AG09309 (cell line): ENCODE measurements at regions not wholly inside any gene's neighbourhood (a gene's known extent, or its start where the extent isn't known, plus 50 kb on each side); places are given as distances from the start of the nearest gene placed in this dataset.

Experiments
- DNase-seq: peaks from one replicate; pipeline ENCODE4 v3.0.0-alpha.2; 2010; ENCODE audit warnings: low read depth
- H3K4me3 ChIP-seq: 2 replicates; pipeline ENCODE4 v1.5.1; 2011; ENCODE audit warnings: mild to moderate bottlenecking, low read depth, low read length, moderate library complexity; ENCODE audit not compliant: control insufficient read depth
- CTCF ChIP-seq: IDR thresholded peaks from 2 replicates; pipeline ENCODE4 v1.5.1; 2011; ENCODE audit warnings: mild to moderate bottlenecking, low read depth, low read length, inconsistent platforms; ENCODE audit not compliant: insufficient read depth, control insufficient read depth; ENCODE audit errors: missing control alignments

- no peak for DNase-seq
- no peak for TF ChIP-seq CTCF
- no peak overlapping the region for H3K4me3 ChIP-seq
These were observed 240.1 kb downstream of the ACKR3 start for GRCh38 chr2:236809716-236810115.

GRCh38 chr2:236811062-236811656, 241.5 kb downstream of the ACKR3 start:
- H3K4me3 ChIP-seq, result no peak overlapping the region
- no peak for TF ChIP-seq CTCF
- DNase-seq, result no peak

GRCh38 chr2:236813766-236814165, 244.1 kb downstream of the ACKR3 start:
- no peak overlapping the region for H3K4me3 ChIP-seq
- no peak for TF ChIP-seq CTCF
- no peak for DNase-seq

- TF ChIP-seq CTCF, result no peak
- no peak for DNase-seq
- no peak overlapping the region for H3K4me3 ChIP-seq
These were observed 245.0 kb downstream of the ACKR3 start for GRCh38 chr2:236814593-236814992.

GRCh38 chr2:236815746-236816145, 246.1 kb downstream of the ACKR3 start:
- no peak for DNase-seq

GRCh38 chr2:236816197-236817170, 246.9 kb downstream of the ACKR3 start:
- no peak for DNase-seq
- TF ChIP-seq CTCF, result no peak
- no peak overlapping the region for H3K4me3 ChIP-seq

More at GRCh38 chr2:236815746-236816145, 246.1 kb downstream of the ACKR3 start:
- TF ChIP-seq CTCF, result no peak
- no peak overlapping the region for H3K4me3 ChIP-seq
